ENCODE measurements at regions not wholly inside any gene's neighbourhood (a gene's known extent, or its start where the extent isn't known, plus 50 kb on each side); places are given as distances from the start of the nearest gene placed in this dataset.
"Not testable (repeated sequence)": the region's sequence is repeated elsewhere in the genome, so short reads cannot be mapped to it uniquely, and the experiment has no call there.

DNA sequence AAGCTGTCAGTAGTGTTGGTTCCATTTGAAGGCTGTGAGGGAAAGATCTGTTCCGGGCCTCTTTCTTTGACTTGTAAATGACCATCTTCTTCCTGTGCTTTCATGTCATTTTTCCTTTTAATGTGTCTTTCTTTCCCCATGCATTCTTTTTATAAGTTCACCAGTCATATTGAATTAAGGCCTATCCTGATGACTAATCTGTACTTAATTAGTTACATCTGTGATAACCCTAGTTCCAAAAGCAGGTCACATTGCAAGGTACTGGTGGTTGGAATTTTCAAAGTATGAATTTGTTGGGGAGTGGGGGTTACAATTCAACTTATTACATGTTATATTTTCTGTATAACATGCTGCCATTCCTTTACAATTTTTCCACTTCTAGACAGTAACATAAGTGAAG, 1642.1 kb upstream of the FLRT2 start:
- no peak for DNase-seq

DNA sequence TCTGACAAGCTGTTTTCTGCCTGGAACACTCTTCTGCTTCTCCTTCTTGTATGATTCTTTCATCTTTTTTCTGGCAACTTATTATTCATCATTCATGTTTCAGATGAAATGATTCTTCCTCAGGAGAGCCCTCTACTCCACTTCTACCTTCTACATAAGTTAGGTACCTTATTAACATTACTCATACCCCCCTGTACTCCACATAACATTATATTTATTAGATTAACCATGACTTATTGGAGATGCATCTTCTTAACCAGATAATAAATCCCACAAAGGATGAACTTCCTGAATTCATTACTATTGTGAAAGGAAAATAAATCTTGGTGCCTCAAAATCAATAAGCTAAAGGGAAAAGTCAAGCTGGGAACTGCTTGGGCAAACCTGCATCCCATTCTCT, 1636.5 kb upstream of the FLRT2 start:
- no peak for DNase-seq

DNA sequence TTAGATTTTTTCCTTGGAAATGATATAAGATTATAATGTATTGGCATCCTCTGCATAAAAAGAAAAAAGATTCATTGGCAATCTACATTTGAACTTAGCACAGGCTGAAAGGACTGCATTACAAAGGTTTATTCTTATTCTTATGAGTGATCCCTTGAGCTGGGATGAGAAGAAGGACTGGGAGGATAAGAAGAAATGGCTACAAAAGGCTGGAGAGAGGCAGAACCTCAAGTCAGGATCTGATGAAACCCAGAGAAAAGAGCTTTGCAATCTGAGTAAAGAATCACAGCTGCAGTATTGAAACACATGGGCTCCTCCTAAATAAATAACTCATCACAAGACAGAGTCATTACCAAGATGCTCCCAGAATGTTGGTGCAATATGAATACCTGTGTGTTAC, 1635.4 kb upstream of the FLRT2 start:
- no peak for DNase-seq

DNA sequence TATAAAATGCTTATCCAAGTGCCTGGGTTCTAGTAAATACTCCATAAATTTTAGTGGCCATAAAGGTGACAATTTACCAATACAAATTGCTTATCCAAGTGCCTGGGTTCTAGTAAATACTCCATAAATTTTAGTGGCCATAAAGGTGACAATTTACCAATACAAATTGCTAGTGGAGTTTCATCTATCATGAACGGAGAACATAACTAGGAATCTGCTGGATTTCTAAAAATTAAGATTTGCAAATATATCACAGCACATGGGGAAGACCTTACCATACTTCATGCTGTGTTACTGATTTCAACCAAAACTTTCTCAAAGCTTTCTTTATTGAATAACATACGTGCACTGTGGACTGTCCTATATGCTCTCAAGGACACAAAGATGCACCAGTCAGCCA, 1631.4 kb upstream of the FLRT2 start:
- DNase-seq = not testable (repeated sequence)

DNA sequence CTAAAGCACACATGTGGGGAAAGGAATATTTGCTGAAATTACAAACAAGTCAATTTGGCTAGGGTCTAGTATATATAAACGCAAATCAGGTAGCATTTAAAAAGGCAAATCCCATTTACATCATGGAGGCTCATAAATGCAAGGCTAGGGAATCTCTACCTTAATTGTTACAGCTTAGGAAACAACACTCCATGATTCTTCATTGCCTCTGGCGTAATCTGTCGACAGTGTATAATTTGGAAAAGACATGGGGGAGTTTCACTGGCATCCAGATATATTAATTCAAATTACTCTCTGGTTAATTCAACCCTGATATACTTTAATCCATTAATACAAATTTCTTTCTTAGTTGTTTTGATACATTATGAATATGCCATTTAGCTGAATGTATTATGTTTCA, 1630.2 kb upstream of the FLRT2 start:
- DNase-seq = no peak

DNA sequence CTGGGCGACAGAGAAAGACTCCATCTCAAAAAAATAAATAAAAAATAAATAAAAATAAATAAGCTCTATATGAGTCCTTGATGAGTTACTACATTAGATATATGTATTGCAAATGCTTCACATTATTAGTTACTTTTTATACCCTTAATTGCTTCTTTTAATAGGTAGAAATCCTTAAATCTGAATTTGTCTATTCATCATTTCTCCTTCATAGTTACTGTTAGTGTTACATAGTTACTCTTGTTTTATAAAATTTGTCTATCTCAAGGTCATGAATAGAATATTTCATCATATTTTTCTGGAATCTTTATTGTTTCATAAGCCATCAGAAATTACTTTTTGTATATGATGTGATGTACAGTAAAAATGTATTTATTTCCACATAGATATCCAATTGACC, 1624.8 kb upstream of the FLRT2 start:
- DNase-seq = no peak

DNA sequence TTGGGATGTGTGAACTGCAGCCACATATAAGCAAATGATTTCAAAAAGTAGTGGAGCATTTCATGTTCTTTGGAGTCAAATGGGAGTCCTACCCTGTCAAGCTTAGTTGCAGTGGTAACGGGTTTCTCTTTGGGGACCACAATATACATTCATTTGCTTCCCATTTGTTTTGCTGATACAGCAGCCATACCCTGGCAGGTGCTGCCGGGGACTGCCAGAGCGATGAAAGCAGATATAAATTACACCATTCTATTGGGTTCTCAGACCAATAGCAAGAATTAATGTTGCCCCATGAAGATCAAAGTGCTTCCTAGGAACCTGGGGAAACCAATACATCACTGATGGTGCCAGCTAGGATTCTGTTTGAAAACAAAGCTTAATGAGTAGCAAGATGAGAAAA, 1621.5 kb upstream of the FLRT2 start:
- no peak for DNase-seq

DNA sequence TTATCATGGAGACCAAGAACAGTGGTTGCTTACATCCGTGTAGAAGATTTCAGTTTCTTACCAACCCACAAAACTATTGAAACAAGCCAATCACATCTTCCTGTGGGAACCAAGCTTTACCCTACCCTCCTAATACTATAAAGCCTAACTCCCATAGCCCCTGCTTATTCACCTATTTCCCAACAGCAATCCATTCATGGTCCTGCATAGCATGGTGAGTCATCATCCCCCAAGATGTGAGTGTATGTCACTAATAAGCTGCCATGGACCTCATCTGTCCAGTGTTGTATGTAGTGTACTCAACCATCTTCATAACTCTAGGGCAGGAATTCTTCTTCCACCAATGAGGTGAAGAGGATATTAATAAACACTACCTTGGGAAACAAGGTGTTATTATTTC, 1620.4 kb upstream of the FLRT2 start:
- DNase-seq = no peak

DNA sequence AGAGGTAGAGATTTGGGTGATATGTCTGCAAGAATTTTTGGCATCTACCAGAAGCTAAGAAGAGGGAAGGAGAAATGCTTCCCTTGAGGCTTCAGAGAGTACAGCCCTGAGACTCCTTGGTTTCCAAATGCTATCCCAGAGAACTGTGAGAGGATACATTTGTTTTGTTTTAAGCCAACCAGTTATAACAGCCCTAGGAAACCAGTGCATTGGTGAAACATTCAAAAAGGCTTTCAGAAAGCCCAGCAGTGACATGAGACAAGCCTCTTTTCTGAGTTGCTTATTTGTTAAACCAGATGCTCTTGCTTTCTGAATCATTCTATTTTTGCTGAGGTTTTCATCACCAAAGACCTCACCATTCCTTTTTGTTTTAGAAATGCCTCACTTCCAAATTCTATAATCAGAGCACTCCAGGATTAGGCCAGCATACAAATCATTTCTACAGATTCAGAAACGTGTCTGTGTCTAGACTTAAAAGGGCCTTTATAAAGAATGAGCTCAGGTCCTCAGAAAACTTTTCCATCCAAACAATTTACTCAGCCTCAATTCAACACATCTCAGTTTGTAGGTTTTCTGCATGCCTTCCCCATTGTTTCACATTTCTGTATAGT, 1617.8 kb upstream of the FLRT2 start:
- DNase-seq = no peak

DNA sequence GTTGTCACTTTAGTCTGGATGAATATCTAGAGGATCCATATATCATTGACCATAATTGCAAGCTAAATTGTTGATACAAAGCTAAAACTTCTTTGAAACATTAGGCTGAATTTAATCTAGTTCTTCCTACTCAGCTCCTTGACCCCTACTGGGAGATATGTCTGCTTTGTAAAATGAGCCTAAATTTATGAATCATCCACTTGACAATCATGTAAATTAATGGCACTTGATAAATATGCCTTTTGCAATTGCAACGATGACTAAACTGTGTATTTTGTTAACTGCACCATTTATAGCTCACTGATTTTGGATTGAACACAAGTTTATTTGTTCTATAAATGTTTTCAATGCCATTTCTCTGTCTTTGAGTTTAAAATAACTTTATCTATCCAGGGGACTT, 1616.5 kb upstream of the FLRT2 start:
- DNase-seq = no peak

DNA sequence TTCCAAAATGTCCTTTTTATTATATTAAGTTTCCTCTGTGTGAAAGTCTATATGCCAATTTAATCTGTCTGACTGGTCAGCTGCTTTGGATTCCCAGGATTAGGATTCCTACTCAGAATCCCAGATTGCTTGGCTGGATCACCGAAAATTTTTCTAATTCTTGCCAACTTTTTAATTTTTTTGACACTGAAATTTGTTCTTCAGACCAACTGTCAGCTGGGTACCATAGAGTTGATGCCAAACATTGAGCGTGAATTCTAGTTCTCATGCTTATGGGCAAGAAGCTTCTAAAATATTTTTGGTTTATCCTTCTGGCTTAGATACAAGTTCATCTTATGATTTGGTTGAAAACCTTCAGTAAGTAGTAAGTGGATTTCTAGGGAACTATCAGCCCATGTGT, 1611.4 kb upstream of the FLRT2 start:
- no peak for DNase-seq

DNA sequence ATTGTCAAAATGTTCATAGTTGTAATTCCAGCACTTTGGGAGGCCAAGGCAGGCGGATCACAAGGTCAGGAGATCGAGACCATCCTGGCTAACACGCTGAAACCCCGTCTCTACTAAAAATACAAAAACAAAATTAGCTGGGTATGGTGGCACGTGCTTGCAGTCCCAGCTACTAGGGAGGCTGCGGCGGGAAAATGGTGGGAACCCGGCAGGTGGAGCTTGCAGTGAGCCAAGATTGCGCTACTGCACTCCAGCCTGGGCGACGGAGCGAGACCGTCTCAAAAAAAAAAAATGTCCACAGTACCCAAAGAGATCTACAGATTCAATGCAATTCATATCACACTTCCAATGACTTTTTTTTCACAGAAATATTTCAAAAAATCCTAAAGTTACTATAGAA, 1610.3 kb upstream of the FLRT2 start:
- DNase-seq = not testable (repeated sequence)

DNA sequence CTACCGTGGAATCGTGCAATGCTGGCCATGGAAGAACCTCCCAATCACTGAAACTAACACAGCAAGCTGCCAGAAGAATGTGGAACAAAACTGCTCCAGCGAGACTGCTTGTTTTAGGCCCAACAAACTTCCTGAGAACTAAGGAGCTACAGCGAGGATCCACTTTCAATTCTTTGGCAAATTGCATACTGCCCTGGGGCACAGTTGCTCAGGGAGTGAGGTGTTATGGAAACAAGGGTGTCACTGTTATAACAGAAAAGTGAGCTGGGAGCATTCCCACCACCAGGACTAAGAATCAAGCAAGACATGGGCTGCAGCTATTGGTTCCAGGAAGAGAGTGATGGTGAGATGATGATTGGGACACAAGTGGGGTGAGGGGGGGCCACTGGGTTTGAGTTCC, 1606.1 kb upstream of the FLRT2 start:
- DNase-seq = no peak

DNA sequence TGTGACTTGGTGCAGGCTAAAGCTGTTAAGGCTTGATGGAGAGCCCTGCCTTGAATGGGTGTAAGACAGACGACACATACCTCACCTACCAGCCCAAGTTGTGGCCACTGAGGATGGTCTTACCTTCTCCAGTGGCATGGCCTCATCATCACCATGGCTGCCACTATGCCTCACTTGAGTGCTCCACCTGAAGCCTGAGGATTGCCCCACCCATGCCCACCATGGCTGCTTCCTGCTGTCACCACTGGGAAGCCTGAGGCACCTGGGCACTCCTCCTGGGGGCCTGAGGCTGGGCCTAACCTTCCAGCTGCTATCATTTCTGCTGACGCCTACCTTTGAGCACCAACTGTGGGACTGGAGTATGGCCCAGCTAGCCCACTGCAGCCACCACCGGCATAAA, 1605.7 kb upstream of the FLRT2 start:
- DNase-seq = no peak

DNA sequence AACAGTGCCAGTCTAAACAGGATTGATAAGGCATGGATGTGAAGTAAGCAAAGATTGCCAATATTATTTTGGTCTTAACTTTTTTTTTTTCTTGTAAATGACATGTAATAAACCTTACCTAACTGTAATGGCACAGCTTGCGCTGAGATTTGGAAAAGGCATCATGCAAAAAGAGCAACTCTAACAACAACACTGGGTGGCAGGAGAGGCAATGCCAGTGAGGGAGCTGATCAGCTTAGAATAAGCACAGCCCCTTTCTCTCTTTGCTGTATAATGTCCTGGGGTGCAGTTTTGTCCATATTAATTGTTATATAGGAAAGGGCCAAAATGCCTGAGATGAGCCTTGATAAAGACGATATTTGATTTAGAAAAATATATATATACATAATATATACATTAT, 1589.7 kb upstream of the FLRT2 start:
- no peak for DNase-seq

DNA sequence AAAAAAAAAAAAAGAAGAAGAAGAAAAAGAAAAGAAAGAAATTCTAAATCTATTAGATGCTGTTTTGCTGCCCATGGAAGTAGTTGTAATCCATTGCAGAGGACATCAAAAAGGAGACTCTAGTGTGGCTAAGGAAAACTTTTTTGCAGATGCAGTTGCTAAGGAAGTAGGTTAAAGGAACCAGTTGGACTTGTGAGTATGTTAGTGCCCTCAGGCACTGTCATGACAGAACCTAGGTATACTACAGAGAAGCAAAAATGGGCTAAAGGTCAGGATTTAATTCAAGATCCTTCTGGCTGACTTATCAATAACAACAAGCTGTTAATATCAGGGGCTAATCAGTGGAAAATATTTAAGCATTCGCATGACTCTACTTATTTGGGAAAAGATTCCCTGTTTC, 1571.6 kb upstream of the FLRT2 start:
- DNase-seq = no peak

DNA sequence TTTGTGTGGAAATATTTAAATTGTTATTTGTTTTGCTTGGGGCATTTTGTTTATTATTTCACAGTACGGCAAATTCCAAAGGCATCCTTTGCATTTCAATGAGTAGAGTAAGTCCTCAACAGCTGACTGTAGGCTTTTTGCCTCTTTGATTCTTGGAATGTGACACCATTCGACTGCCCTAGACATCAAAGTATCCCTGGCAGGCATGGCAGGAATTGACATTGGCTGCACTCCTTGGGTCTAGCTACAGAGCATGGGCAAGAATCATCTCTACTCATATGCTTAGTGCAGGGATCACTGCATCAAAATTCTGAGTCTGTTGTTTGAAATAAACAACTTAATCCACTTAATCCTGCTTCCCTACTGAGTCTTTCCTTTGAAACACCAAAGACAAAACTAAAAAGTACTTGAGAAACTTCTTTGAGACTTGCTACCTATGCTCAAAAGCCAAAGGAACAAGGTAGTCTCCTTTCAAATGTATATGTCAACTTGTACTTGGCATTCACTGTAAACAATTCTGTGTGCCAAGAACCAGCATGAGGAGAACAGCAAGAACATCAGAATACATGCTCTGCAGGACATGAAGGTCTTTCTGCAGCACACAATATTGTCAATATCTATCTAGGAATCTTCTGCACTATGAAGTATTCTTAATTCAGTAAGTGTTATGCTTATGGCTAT, 1569.0 kb upstream of the FLRT2 start:
- no peak for DNase-seq

DNA sequence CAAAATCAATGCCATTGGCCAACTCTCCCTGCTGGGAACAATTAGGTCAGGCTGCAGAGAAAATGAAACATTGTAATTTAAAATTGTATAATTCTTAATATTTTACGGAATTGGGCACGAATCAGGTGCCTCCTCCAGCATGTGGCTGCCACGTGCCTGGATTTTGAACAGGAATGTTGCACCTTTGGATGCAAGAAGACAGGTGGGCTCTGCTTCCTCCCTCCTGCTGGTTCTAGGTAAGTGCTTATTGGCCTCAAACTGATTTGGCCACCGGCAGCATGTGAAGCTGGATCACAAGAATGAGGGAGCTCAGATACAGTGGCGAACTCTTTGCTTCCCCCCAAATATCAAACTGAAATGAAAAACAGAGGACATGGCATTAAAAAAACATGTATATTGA, 1559.9 kb upstream of the FLRT2 start:
- DNase-seq = no peak

DNA sequence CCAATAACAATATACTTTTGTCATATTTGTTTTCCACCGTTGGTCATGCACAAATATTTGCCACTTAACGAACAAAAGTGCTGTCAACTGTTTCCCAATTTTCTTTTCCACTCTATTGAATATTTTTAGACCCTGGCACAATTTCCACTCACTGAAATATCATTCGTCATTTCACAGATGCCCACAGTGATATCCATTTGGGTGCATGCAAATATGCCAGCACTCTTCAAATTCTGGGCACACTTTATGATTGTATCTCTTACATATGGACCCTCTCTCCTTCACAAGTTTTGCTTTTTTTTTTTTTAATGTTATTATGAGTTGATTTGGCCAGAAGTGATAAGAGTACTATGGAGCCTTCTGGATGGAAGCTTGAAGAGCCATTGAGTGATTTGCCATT, 1557.3 kb upstream of the FLRT2 start:
- DNase-seq = no peak

DNA sequence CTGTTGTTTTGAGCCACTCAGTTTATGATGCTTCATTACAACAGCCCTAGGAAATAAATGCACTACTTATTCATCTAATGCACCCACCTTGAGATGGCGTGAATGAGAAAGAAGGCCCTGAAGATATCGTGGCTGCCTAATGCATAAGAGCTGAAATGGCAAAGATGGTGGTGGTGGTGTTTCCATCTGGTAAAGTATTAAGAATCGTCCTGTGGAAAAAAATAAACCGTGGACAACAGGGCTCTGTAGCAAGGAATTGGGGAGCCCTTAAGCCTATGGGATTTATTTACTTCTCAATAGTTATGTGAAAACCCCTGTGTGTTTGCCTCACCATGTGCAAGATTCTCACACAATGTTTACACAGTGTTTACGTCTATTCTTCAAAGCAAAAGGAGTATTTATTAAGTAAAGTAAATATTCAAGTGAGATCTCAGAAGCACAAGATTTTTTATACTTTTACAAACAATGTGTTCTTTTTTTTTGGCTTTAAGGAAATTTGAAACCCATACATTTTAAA, 1555.2 kb upstream of the FLRT2 start:
- no peak for DNase-seq

DNA sequence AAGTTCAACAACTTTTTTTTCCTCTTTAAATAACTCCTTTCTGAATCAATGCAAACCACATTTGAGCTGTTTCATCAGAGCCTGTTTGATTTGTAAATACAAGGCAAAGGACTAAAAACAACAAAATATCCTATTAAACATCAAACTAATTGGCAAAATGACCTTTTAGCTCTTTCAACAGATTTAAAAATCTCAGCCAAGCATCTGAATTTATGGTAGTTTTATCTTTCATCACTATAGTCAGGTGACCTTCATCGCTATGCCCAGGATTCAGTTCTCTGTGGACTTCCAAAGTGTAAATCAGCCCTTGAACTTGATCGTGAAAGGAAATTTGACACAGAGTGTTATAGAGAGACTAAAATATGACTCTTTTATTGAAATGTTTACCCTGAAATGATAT, 1554.5 kb upstream of the FLRT2 start:
- no peak for DNase-seq

DNA sequence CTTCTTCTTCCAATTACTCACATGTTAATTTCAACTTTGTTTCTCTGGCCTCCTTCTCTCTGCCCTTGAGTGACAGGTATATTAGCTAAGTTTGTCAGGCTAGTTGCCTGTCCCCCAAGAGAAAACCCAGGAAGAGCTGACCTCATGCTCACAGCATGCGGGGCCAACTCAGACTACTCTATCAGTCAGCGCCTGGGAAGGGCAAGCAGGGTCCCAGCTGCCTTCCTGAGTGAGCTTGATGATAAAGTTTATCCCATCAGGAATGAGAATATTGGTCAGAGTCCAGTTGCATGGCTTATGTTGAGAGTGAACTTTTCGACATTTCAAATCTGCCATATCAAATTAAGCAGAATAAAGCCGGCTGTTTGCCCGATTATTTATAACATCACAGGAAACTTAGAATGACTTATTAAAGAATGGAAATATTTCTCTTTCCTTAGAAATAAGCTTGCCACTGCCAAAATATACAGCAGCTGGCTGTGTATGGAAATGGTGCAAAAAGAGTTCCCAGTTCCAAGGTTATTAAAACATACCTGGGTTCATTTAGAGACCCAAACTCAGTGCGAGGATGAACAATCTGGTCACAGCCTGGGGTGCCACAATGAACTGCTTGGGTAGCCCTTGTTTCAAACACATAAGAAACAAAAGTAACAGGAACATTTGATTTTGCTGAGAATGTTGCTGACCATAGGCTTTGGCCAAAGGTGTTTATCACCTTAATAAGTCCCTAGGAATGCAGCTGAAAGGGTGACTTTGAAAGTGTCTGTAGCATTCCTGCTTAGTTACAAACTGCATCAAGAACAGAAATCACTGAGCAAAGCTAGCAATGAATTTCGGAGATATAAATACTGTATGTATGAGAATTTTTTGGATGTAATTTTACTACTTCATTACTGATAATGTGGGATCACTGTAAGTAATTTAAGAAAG, 1553.8 kb upstream of the FLRT2 start:
- DNase-seq = no peak

DNA sequence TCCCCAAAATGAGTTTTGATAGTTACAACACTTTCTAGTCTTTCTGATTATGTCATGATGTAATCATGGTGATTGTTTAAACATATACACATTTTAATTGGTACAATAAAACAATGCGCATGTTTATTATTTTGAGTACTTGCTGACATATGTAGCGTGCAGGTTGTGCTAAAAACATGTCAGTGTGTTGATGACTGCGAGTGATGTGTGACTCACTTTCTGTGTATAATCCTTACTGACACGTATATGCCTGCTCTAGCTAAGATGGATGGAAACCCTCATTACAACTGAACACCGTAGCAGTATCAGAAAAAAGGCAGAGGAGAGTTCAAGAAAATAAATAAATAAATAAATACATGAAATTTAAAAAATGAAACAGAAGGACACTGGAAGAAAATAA, 1552.4 kb upstream of the FLRT2 start:
- no peak for DNase-seq

DNA sequence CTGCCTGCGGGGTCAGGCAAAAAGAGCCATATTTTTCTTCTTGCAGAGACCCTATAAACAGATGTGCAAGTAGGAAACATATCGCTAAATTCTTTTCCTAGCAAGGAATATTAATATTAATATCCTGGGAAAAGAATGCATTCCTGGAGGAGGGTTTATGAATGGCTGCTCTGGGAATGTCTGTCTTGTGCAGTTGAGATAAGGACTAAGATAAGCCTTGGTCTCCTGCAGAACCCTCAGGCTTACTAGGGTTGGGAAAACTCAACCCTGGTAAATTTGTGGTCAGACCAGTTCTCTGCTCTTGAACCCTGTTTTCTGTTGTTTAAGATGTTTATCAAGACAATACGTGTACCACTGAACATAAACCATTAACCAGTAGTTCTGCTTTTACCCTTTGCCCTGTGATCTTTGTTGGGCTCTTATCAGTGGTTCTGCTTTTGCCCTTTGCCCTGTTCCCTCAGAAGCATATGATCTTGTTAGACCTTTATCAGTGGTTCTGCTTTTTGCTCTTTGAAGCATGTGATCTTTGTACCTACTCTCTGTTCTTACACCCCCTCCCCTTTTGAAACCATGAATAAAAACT, 1548.2 kb upstream of the FLRT2 start:
- DNase-seq = not testable (repeated sequence)
